HG02763 (cell line): ENCODE measurements at regions not wholly inside any gene's neighbourhood (a gene's known extent, or its start where the extent isn't known, plus 50 kb on each side); places are given as distances from the start of the nearest gene placed in this dataset.
"Not testable (repeated sequence)": the region's sequence is repeated elsewhere in the genome, so short reads cannot be mapped to it uniquely, and the experiment has no call there.

Experiments
- ATAC-seq: cut with Tn5 transposase; IDR thresholded peaks from one replicate; pipeline ENCODE4 v1.9.1; 2021; ENCODE audit warnings: mild to moderate bottlenecking, moderate library complexity; ENCODE audit not compliant: unreplicated experiment

DNA sequence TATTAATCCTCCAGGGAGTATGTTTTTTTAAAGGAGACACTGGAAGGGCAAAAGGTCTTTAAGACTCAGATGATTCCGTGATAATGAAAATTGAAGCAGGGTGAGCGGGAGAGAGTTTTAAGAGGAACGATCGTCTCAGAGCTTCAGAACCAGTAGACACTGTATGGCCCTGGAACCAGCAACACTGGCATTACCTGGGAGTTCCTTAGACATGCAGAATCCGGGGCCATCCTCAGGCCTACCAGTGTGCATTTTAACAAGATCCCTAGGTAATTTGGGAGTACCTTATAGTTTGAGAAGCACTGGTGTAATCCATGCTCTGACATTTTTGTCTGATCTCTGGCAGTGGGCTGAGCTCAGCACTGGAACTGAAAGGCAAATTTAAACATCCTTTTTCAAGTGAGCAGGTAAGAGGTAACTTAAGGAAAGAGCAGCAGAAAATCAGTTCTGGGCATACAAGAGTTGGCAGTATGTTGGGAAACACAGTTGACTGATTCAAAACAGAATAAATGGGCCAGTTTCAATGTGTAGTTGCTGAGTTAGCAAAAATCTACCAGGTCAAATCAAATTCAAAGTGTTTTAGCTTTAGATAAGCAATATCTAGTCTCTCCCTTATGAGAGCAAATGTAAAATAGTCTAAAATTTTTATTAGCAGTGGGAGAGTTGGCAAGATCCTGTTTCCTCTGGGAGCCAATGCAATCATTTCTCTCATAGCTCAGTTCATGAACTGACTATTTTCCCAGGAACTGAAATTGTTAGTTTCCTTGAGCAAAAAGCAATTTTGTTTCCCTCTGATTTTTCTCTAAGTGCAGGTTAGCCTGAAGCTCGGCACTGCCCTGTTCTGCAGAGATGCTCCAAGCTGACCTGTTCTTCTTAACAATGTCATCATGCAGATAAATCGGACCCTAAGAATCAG, 97.2 kb upstream of the ELMO1 start:
- ATAC-seq: no peak

DNA sequence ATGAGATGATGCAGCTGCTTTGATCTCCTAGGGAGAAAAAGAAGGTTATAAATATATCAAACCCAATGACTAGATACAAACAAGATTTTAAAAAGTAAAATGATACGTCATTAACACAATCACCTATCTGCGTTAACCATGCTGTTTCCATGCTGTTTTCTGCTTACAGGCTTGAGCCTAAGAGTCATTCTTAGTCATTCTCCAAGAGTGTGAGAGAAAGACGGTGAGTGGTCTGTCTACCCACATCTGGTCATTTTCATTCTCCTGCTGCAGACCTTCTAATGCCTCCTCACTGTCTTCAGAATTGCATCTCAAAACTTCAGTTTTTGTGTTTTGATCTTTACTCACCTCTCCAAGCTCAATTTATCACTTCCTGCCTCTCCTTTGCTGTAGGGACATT, 98.0 kb upstream of the ELMO1 start:
- no peak for ATAC-seq

DNA sequence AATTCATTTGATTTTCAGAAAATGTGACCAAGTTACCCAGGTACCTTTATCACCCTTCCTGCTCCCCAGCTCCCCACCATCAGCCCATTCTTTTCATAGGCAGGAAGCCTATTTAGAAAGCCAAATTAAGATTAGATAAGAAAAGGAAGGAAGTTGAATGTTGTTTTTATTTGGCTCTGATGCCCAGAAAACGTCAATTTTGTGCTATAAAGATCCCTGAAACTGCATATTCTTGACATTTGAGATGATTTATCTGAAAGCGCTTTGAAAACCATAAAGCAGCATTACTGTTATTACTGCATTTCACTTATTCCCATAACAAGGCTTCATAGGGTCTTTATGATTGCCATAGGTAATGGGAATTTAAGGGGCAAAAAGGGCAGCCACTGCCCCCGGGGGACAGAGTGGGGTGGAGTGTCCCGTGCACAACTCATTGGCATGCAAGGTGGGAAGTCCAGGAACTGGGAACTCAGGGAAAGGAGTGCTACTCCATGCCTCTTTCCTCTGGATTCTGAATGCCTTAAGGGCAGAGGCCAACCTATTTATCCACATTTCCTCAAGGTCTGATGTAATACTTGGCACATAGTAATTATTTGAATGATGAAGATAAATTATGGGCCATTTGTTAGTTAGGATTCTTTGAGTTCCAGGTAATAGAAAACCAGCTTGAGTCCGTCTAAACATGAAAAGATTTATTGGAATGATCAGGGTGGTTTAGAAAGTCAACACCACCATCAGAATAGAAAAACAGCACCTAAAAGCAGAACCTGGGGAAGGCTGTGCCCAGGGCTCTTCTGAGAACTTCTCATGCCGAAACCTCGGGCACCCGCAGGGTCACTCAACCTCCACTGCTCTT, 100.6 kb upstream of the ELMO1 start:
- ATAC-seq: no peak

DNA sequence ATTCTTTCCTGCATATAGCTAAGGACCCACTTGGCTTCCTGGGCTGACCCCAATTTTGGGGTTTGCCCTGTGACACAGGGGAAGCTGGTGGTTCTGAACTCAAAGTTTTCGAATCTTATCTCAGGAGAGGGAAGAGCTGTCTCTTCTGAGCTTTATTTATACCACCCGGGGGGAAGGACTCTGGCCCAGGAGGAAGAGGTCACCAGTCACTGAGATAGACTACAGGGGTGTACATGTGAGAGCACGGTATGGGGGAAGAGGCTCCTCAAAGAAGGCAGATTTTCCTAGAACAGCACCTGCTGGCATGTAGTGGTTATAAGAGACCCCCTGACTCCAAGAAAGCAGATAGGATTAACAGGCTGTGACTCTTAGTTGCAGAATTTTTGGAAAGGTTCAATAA, 101.8 kb upstream of the ELMO1 start:
- ATAC-seq: no peak

- no peak for ATAC-seq
Observed at GRCh38 chr7:37550872-37551271, 102.2 kb upstream of the ELMO1 start.

DNA sequence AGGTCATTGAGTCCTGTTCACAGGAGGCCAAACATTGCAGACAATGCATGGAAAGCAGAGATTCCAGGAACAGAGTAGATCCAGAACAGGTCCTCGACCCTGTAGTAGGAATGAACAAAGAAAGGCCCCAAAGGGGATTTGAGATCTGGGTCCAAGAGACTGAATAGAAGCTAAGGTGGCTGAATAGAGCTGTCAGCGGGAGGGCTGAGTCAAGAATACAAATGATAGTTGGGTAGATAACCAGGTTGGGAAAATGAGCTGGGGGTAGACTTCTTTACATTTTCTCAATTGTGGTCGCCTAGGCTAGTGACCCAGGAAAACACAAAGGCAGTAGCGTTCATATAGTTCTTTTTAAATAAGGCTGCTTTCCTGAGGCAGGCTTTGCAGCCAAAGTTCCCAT, 103.4 kb upstream of the ELMO1 start:
- ATAC-seq: no peak

DNA sequence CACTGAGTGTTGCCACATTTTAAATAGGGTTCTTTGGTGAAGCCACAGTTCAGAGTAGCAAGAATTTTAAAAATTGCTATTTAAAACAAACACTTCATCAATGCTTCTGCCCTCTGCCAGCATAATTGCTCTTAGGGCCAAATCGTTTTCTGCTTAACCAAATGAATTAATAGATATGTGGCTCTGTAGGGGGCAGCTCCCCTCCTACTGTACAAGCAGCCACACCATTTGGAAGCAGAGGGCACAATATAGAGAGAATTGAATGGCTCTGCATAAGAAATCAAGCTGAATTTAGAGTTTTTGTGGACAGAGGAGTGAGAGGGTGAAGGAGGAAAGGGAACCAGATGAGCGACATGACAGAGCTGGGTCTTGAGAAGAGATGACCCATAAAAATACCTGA, 103.8 kb upstream of the ELMO1 start:
- not testable (repeated sequence) for ATAC-seq

DNA sequence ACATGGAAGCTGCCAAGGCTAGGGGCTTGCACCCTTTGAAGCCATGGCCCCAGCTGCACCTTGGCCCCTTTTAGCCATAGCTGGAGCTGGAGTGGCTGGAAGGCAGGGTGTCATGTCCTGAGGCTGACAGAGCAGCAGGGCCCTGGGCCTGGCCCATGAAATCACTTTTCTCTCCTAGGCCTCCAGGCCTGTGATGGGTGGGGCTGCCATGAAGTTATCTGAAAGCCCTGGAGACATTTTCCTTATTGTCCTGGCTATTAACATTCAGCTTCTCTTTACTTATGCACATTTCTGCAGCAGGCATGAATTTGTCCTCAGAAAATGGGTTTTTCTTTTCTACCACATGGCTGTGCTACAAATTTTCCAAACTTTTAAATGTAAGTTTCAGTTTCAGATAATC, 106.9 kb upstream of the ELMO1 start:
- ATAC-seq: no peak

- ATAC-seq: no peak
Observed at GRCh38 chr7:37557571-37558209, 109.0 kb upstream of the ELMO1 start.

- no peak for ATAC-seq
Observed at GRCh38 chr7:37558320-37559096, 109.8 kb upstream of the ELMO1 start.

GRCh38 chr7:37570145-37570544, 113.4 kb upstream of the GPR141 start:
- ATAC-seq: no peak

DNA sequence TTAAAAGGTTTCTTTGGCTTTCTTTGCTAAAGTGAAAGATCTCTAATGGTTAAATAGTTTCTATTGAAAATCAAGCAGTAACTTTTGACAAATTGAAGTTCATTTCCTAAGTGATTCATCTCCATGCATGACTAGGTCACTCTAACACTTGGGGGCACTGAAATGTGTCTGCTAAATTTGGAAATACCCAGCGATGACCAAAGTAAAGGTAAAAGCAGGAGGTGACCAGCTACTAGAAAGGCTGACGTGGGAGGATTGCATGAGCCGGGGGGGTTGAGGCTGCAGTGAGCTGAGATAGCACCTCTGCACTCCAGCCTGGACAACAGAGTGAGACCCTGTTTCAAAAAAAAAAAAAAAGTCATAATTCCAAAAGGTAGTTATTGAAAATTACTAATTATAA, 111.8 kb upstream of the GPR141 start:
- no peak for ATAC-seq

GRCh38 chr7:37577412-37577811, 106.2 kb upstream of the GPR141 start:
- no peak for ATAC-seq

GRCh38 chr7:37577901-37578300, 105.7 kb upstream of the GPR141 start:
- no peak for ATAC-seq

GRCh38 chr7:37578350-37578749, 105.2 kb upstream of the GPR141 start:
- no peak for ATAC-seq

- ATAC-seq: no peak
Observed at GRCh38 chr7:37580376-37580775, 103.2 kb upstream of the GPR141 start.

GRCh38 chr7:37584651-37585463, 98.7 kb upstream of the GPR141 start:
- ATAC-seq: not testable (repeated sequence)

DNA sequence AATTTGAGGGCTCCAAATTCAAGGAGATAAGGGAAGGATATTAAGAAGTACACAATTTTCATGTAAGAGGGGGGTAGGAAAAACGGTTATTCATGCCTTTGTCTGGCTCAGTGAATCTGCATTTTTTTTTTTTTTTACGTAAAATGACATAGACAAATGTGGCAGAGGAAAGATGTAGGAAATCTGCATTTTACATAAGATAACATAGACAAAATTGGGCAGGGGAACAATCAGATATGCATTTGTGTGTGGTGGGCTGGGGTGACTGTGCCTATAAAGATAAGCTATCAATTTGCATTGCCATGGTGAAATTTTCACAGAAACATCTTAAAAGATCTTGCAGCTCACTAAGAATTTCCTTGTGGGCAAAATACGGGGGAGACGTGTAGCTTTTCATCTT, 92.7 kb upstream of the GPR141 start:
- no peak for ATAC-seq

GRCh38 chr7:37592366-37592765, 91.2 kb upstream of the GPR141 start:
- ATAC-seq: no peak

DNA sequence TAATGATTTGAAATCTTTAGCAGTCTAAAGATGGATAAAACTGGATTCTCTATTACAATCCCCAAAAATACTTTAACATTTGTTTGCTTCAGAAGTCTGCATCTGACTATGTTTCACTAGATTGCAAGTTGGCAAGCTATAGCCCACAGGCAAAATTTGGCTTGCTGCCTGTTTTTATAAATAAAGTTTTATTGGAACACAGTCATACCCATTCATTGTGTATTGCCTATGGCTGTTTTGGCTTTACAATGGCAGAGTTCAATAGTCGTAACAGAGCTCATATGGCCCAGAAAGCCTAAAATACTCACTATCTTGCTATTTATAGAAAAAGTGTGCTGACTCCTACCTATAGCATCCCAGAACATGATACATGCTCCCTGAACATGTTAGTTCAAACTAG, 89.0 kb upstream of the GPR141 start:
- no peak for ATAC-seq
